OCI-LY7 (cell line): ENCODE measurements at regions not wholly inside any gene's neighbourhood (a gene's known extent, or its start where the extent isn't known, plus 50 kb on each side); places are given as distances from the start of the nearest gene placed in this dataset.

Source experiments
- EZH2phosphoT487 ChIP-seq: fragments of 200-600 bp; sonication (generic); IDR thresholded peaks from 2 replicates; pipeline ENCODE4 v1.6.1; 2018; ENCODE audit warnings: low read depth, borderline replicate concordance, mild to moderate bottlenecking, mixed run types, antibody characterized with exemption, low read length, moderate library complexity, mixed read lengths
- TF ChIP-seq, protein P1 (sequence below): fragments of 200-600 bp; sonication (generic); conservative IDR thresholded peaks from 2 replicates; pipeline ENCODE4 v1.5.1; 2014; ENCODE audit warnings: mild to moderate bottlenecking, antibody characterized with exemption, low read length, moderate library complexity, mixed read lengths

DNA sequence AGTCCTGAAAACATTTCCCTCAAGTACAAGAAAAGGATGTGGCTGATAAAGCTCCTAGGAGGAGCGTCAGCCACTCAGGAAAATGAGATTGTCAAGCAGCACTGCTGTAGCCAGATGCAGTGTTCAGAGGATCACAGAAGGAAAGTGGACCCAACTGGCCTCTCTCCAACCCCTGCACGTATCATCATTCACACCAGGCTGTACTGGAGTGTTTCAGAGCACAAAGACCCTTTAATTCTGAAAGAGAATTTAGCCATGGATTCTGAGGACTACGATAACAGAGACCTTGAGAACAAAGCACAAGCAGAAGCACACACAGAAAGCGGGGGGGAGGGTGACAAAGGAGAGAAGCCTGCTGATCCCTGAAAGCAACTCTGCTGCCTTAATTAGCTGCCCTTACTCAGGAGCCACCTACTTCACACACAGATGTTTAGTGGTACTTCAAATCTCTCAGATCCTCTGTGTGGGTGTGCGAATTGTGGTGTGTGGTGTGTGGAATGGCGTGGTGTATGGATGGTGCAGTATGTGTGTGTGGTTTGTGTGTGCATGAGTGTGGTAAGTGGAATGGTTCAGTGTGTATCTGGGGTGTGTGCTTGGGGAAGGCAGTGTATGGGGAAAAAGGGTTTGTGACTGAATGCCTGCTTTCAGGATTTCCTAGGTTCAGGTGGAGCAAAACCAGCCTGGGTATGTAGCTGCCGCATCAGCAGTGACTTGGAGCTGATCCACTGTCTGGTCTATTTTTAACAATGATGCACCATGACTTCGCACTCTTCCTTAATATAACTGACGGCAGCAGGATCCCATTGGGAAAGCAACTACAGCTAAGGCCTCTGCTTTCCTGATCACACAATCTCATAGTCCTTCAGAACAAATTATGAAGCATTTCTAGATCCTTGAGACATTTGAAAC lies 192.5 kb downstream of the RSL24D1 start:
- TF ChIP-seq EZH2phosphoT487 = no peak
- TF ChIP-seq, protein P1, sequence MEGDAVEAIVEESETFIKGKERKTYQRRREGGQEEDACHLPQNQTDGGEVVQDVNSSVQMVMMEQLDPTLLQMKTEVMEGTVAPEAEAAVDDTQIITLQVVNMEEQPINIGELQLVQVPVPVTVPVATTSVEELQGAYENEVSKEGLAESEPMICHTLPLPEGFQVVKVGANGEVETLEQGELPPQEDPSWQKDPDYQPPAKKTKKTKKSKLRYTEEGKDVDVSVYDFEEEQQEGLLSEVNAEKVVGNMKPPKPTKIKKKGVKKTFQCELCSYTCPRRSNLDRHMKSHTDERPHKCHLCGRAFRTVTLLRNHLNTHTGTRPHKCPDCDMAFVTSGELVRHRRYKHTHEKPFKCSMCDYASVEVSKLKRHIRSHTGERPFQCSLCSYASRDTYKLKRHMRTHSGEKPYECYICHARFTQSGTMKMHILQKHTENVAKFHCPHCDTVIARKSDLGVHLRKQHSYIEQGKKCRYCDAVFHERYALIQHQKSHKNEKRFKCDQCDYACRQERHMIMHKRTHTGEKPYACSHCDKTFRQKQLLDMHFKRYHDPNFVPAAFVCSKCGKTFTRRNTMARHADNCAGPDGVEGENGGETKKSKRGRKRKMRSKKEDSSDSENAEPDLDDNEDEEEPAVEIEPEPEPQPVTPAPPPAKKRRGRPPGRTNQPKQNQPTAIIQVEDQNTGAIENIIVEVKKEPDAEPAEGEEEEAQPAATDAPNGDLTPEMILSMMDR = no peak
